ENCODE measurements at regions not wholly inside any gene's neighbourhood (a gene's known extent, or its start where the extent isn't known, plus 50 kb on each side); places are given as distances from the start of the nearest gene placed in this dataset.

- Mint-ChIP-seq H3K4me1 (ENCODE audit: low read depth) (no peaks in the 10 kb centered on the region), H3K4me3 (no peak overlapping the region), H3K9me3 (peaks cover 12% of the 10 kb centered on the region), H3K36me3 (ENCODE audit: low read depth) (no peaks in the 10 kb centered on the region), H3K27ac (no peak overlapping the region), H3K27me3 (ENCODE audit: low read depth) (peaks cover 4% of the 10 kb centered on the region)
Measured at GRCh38 chr14:98576463-98576862, 695.5 kb downstream of the BCL11B start.

GRCh38 chr14:98578204-98578603 lies 693.8 kb downstream of the BCL11B start:
- Mint-ChIP-seq H3K27me3 (ENCODE audit: low read depth) (peaks cover 9% of the 10 kb centered on the region), H3K4me3 (no peak overlapping the region), H3K4me1 (ENCODE audit: low read depth) (no peaks in the 10 kb centered on the region), H3K36me3 (ENCODE audit: low read depth) (no peaks in the 10 kb centered on the region), H3K9me3 (peaks cover 11% of the 10 kb centered on the region), H3K27ac (no peak overlapping the region)

GRCh38 chr14:98579140-98579539 lies 692.9 kb downstream of the BCL11B start:
- no peaks in the 10 kb centered on the region for H3K36me3 Mint-ChIP-seq (ENCODE audit: low read depth)
- peaks cover 11% of the 10 kb centered on the region for H3K9me3 Mint-ChIP-seq
- H3K27me3 Mint-ChIP-seq (ENCODE audit: low read depth): peaks cover 9% of the 10 kb centered on the region
- H3K27ac Mint-ChIP-seq: no peak overlapping the region
- no peak overlapping the region for H3K4me3 Mint-ChIP-seq
- H3K4me1 Mint-ChIP-seq (ENCODE audit: low read depth): no peaks in the 10 kb centered on the region

- H3K27ac Mint-ChIP-seq: no peak overlapping the region
- peaks cover 9% of the 10 kb centered on the region for H3K27me3 Mint-ChIP-seq (ENCODE audit: low read depth)
- no peak overlapping the region for H3K4me3 Mint-ChIP-seq
Measured at GRCh38 chr14:98580131-98580678, 691.8 kb downstream of the BCL11B start.

GRCh38 chr14:98582276-98582675 lies 689.7 kb downstream of the BCL11B start:
- peaks cover 9% of the 10 kb centered on the region for H3K27me3 Mint-ChIP-seq (ENCODE audit: low read depth)
- H3K36me3 Mint-ChIP-seq (ENCODE audit: low read depth): no peaks in the 10 kb centered on the region
- no peak overlapping the region for H3K27ac Mint-ChIP-seq
- H3K4me3 Mint-ChIP-seq: no peak overlapping the region
- H3K4me1 Mint-ChIP-seq (ENCODE audit: low read depth): no peaks in the 10 kb centered on the region
- peaks cover 11% of the 10 kb centered on the region for H3K9me3 Mint-ChIP-seq

More at GRCh38 chr14:98580131-98580678, 691.8 kb downstream of the BCL11B start:
- Mint-ChIP-seq H3K9me3 (peaks cover 11% of the 10 kb centered on the region), H3K4me1 (ENCODE audit: low read depth) (no peaks in the 10 kb centered on the region), H3K36me3 (ENCODE audit: low read depth) (no peaks in the 10 kb centered on the region)

GRCh38 chr14:98591161-98591560 lies 680.8 kb downstream of the BCL11B start:
- H3K36me3 Mint-ChIP-seq (ENCODE audit: low read depth): no peaks in the 10 kb centered on the region
- H3K4me1 Mint-ChIP-seq (ENCODE audit: low read depth): no peaks in the 10 kb centered on the region
- H3K9me3 Mint-ChIP-seq: peaks cover 3% of the 10 kb centered on the region
- H3K27me3 Mint-ChIP-seq (ENCODE audit: low read depth): no peaks in the 10 kb centered on the region
- no peak overlapping the region for H3K4me3 Mint-ChIP-seq
- H3K27ac Mint-ChIP-seq: no peak overlapping the region

- Mint-ChIP-seq H3K4me3 (no peak overlapping the region), H3K27ac (no peak overlapping the region), H3K9me3 (peaks cover 16% of the 10 kb centered on the region), H3K36me3 (ENCODE audit: low read depth) (no peaks in the 10 kb centered on the region), H3K27me3 (ENCODE audit: low read depth) (no peaks in the 10 kb centered on the region), H3K4me1 (ENCODE audit: low read depth) (no peaks in the 10 kb centered on the region)
Measured at GRCh38 chr14:98592611-98593170, 679.3 kb downstream of the BCL11B start.

- Mint-ChIP-seq H3K27me3 (ENCODE audit: low read depth) (no peaks in the 10 kb centered on the region), H3K36me3 (ENCODE audit: low read depth) (no peaks in the 10 kb centered on the region), H3K9me3 (peaks cover 20% of the 10 kb centered on the region), H3K4me3 (no peak overlapping the region), H3K4me1 (ENCODE audit: low read depth) (no peaks in the 10 kb centered on the region), H3K27ac (no peak overlapping the region)
Measured at GRCh38 chr14:98593361-98593761, 678.6 kb downstream of the BCL11B start.

- H3K27ac Mint-ChIP-seq: no peak overlapping the region
- no peaks in the 10 kb centered on the region for H3K4me1 Mint-ChIP-seq (ENCODE audit: low read depth)
- H3K36me3 Mint-ChIP-seq (ENCODE audit: low read depth): no peaks in the 10 kb centered on the region
- H3K9me3 Mint-ChIP-seq: peaks cover 20% of the 10 kb centered on the region
- H3K4me3 Mint-ChIP-seq: no peak overlapping the region
- H3K27me3 Mint-ChIP-seq (ENCODE audit: low read depth): no peaks in the 10 kb centered on the region
Measured at GRCh38 chr14:98594156-98594555, 677.8 kb downstream of the BCL11B start.

GRCh38 chr14:98598576-98598975 lies 673.4 kb downstream of the BCL11B start:
- Mint-ChIP-seq H3K4me1 (ENCODE audit: low read depth) (no peaks in the 10 kb centered on the region), H3K27me3 (ENCODE audit: low read depth) (no peaks in the 10 kb centered on the region), H3K36me3 (ENCODE audit: low read depth) (no peaks in the 10 kb centered on the region), H3K9me3 (peaks cover 20% of the 10 kb centered on the region), H3K27ac (no peak overlapping the region), H3K4me3 (no peak overlapping the region)

GRCh38 chr14:98599082-98599481 lies 672.9 kb downstream of the BCL11B start:
- H3K4me1 Mint-ChIP-seq (ENCODE audit: low read depth): no peaks in the 10 kb centered on the region
- peaks cover 20% of the 10 kb centered on the region for H3K9me3 Mint-ChIP-seq
- no peak overlapping the region for H3K27ac Mint-ChIP-seq
- H3K36me3 Mint-ChIP-seq (ENCODE audit: low read depth): no peaks in the 10 kb centered on the region
- H3K4me3 Mint-ChIP-seq: no peak overlapping the region
- no peaks in the 10 kb centered on the region for H3K27me3 Mint-ChIP-seq (ENCODE audit: low read depth)

GRCh38 chr14:98602983-98603382 lies 669.0 kb downstream of the BCL11B start:
- no peak overlapping the region for H3K27ac Mint-ChIP-seq

GRCh38 chr14:98605043-98605442 lies 667.0 kb downstream of the BCL11B start:
- H3K4me3 Mint-ChIP-seq: no peak overlapping the region
- H3K27me3 Mint-ChIP-seq (ENCODE audit: low read depth): no peaks in the 10 kb centered on the region
- no peaks in the 10 kb centered on the region for H3K9me3 Mint-ChIP-seq
- H3K27ac Mint-ChIP-seq: no peak overlapping the region
- peaks cover 10% of the 10 kb centered on the region for H3K4me1 Mint-ChIP-seq (ENCODE audit: low read depth)
- no peaks in the 10 kb centered on the region for H3K36me3 Mint-ChIP-seq (ENCODE audit: low read depth)

More at GRCh38 chr14:98602983-98603382, 669.0 kb downstream of the BCL11B start:
- no peaks in the 10 kb centered on the region for H3K27me3 Mint-ChIP-seq (ENCODE audit: low read depth)
- H3K4me3 Mint-ChIP-seq: no peak overlapping the region
- no peaks in the 10 kb centered on the region for H3K36me3 Mint-ChIP-seq (ENCODE audit: low read depth)
- H3K9me3 Mint-ChIP-seq: peaks cover 4% of the 10 kb centered on the region
- H3K4me1 Mint-ChIP-seq (ENCODE audit: low read depth): no peaks in the 10 kb centered on the region

- Mint-ChIP-seq H3K4me1 (ENCODE audit: low read depth) (peaks cover 10% of the 10 kb centered on the region), H3K36me3 (ENCODE audit: low read depth) (no peaks in the 10 kb centered on the region), H3K4me3 (no peak overlapping the region), H3K27ac (no peak overlapping the region), H3K27me3 (ENCODE audit: low read depth) (no peaks in the 10 kb centered on the region), H3K9me3 (no peaks in the 10 kb centered on the region)
Measured at GRCh38 chr14:98606041-98606640, 665.9 kb downstream of the BCL11B start.

- Mint-ChIP-seq H3K27me3 (ENCODE audit: low read depth) (no peaks in the 10 kb centered on the region), H3K4me1 (ENCODE audit: low read depth) (peaks cover 10% of the 10 kb centered on the region), H3K4me3 (no peak overlapping the region), H3K9me3 (no peaks in the 10 kb centered on the region), H3K36me3 (ENCODE audit: low read depth) (no peaks in the 10 kb centered on the region), H3K27ac (no peak overlapping the region)
Measured at GRCh38 chr14:98606816-98607215, 665.2 kb downstream of the BCL11B start.

Measured in T-helper 1 cell treated with Interleukin-12 subunit alpha and Interleukin-12 subunit beta and Interleukin-4 antibody, amounts not matched to agents 30 μg/mL and 1 μg/mL, for 36 hours (primary cell).